Activated T-cell treated with anti-CD3 and anti-CD28 coated beads for 1 hour (primary cell): ENCODE measurements at regions not wholly inside any gene's neighbourhood (a gene's known extent, or its start where the extent isn't known, plus 50 kb on each side); places are given as distances from the start of the nearest gene placed in this dataset.
"Not testable (repeated sequence)": the region's sequence is repeated elsewhere in the genome, so short reads cannot be mapped to it uniquely, and the experiment has no call there.

Experiments
- DNase-seq: peaks from one replicate; pipeline ENCODE4 v3.0.0-alpha.2; 2020; ENCODE audit warnings: low read depth

DNA sequence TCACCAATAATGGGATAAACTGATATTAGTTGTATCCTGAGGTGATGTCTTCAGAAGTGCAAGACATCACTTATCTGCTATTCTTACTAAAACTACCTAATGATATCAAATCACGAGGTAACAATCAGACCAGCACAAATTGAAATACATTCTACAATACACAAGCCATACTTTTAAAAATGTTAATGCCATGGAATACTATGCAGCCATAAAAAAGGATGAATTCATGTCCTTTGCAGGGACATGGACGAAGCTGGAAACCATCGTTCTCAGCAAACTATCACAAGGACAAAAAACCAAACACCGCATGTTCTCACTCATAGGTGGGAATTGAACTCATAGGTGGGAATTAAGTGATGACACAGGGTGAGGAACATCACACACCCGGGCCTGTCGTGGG lies 129.3 kb downstream of the SST start:
- DNase-seq: no peak

DNA sequence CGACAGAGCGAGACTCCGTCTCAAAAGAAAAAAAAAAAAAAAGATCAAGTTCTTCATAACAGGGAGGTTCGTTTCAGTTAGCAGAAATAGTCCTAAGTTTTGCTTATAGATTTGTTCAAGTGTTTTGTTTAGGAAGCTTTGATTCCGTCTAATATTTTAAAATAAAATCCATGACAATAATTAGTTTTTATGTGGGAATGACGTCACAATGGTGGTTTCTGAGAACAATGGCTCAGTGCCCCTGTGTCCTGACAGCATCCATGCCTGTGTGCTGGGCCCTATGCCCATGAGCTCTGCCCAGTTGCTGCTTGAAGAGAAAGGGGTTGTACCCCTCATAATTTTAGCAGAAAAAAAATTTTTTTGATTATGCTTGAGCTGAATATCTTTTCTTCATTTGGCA lies 134.0 kb downstream of the SST start:
- DNase-seq: no peak

DNA sequence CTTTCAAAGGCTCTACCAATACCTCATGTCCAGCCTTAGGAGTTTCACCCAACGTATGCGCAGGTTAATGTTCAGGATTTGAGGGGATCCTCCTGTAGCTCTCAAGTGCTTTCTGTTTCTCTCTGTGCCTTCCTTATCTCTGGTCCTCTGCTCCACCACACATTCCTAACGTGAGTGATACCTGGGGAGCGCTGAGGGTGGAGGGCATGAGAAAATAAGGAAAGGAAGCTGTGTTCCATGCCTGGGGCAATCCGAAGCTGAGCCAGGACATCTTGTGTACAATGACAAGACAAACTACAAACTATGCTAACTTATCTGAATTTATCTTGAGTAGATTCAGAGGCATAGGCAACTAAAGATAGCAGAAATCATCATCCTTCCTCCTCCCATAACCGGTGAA lies 136.4 kb downstream of the SST start:
- no peak for DNase-seq

DNA sequence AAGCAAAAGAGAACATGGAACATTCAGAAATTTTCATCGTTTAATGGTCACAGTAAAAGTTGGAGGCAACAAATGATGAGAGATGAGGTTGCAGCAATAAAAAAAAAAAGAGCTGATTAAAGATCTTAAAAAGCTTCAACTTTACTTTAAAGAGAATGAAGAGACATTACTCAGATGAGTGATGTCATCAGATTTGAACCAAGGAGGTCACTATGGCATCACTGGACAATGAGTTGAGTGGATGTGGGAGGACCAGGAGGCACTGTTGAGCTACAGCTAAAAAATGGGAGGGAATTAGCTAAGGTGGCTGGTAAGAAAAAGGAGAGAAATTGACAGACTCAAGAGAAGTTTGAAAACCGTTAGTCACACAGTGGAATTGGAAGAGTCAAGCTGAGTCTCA lies 138.4 kb downstream of the SST start:
- DNase-seq: no peak

DNA sequence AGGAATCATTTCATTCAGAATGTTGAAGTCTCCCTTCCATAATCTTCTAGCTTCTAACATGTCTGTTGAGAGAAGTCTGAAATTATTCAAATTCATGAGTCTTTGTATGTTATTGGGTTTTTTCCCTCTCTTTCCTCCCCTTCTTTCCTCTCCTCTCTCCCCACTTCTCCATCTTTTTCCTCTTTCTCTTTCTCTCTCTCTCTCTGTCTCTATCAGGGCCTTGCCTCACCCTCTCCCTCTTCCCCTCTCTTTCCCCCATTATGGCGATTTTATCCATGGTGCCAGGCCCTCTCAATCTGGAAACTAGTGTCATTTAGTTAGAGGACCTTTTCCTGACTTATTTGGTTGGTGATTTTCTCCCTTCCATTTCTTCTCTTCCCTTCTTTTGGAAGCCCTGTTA lies 147.3 kb downstream of the SST start:
- DNase-seq: no peak

DNA sequence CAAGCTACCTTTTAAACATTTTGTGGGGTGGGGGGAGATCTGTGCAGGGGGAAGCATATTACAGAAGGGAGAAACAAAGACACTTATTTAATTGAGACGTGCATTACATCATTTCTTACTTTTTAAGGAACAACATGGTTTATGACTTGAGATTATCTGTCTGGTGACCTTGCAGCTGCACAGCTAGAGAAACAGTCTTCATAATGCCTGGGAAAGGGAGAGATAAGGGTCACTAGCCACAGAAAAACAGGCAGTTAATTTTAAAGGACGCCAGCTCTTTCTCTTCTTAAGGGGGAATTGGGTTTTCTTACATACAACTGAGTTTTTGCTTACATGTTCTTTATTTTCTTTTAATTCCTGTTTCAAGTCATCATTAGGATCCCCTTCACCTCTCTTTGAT lies 147.9 kb downstream of the SST start:
- DNase-seq: no peak

DNA sequence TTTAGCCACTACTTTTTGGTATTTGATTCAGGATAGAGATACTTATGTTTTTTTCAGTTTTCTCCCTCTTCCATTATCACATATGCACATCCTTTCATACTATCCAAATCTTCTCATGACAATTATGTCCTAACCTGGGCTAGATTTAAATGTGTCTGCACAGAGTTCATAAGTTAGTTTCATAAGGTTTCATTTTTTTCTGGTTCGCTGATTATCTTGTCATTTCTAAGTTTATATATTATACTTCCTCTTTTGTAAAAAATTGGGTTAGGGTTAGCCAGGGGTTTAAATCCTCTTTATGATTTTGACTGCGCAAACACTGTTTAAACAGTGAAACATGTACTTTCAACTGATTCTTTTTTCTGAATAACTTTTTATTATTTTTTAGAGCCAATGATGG lies 148.6 kb downstream of the SST start:
- no peak for DNase-seq

DNA sequence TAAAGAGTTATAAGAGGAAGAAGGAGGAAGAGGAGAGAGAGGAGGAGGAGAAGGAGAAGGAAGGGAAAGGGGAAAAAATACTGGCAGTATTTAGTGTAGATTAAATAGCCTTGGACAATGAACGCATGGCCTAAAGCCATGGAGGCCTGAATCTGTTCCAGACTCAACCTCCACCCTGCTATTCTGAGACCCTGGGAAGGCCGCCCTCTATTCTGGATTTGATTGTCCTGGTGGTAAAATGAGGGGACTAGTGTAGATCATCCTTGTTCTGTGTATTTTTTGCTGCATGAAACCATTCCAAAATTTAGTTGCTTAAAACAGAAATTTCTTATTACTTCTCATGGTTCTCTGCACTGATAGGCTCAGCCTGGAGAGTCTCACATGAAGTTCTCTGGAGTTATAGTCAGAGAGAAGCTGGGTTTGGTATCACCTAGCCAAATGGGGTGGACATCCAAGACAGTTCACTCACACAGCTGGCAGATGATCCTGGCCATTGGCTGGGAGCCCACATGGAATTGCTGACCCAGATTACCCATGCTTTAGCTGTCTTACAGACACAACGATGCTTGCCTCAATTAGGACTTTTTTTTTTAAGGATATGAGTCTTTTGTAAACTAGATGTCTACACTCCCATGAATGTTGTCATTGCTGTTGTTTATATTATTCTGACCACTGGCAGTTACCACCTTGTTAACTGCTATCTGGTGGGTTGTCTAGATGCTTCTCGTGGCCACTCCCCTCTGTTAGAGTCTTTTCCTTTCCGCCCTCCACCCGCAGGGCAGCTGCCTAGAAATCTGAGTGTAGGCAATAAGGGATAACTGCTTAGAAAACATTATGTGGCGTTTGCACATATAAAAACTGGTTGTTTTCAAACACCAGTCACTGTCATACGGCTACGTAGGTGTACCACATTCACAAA lies 149.9 kb downstream of the SST start:
- DNase-seq: no peak

DNA sequence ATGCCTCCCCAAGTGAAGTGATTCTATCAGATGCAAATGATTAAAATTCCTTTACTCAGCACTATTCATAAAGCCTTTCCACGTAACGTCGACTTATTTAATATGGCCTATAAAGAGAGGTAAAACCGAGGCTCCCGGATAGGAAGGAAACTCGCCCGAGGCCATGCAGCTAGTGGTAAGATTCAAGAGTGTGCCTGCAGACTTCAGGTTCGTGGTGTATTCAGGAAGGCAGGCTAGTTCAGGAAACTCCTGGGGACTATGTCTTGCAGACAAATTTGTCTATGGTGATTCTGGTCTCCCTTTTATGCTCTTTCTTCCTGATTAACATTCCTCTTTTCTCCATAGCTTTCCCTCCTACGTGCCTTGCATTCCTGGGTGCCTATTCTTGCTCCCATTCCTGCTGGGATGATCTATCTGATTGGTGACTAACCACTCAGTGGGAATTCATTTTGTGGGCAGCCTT lies 150.7 kb downstream of the SST start:
- DNase-seq: no peak

DNA sequence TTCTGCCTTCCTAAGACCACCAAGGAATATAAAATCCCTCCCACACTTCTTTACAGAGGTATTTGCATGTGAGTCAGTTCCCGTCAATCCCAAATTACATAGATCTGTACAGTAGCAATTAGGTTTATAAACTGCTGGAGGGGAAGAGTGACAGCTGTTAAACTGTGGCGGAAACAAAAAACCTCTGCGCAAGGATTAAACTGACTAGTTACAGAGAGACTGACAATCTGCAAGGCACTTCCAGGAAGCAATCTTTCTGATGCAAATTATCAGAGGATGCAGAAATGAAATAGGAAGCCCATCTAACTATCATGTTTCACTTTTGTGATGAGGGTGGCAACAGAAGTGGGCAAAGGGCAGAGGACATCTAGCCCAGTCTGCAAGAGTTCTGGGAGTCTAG lies 150.4 kb downstream of the RTP4 start:
- DNase-seq: no peak

DNA sequence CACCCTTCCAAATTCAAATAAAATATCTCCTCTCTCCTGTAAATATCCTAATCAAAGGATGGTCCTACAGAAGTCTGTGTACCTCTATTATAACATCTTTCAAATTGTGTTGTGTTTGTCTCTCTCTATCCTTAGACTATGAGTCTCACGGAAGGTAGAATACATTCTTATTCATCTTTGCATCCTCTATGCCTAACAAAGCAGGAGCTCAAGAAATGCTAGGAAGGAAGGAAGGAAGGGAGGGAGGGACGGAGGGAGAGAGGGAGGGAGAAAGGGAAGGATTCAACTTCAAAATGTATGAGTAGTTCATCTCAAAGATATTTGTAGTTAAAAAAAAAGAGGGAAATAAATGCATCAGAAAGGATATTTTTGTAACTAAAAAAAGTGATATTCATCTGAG lies 150.0 kb downstream of the RTP4 start:
- DNase-seq: no peak

DNA sequence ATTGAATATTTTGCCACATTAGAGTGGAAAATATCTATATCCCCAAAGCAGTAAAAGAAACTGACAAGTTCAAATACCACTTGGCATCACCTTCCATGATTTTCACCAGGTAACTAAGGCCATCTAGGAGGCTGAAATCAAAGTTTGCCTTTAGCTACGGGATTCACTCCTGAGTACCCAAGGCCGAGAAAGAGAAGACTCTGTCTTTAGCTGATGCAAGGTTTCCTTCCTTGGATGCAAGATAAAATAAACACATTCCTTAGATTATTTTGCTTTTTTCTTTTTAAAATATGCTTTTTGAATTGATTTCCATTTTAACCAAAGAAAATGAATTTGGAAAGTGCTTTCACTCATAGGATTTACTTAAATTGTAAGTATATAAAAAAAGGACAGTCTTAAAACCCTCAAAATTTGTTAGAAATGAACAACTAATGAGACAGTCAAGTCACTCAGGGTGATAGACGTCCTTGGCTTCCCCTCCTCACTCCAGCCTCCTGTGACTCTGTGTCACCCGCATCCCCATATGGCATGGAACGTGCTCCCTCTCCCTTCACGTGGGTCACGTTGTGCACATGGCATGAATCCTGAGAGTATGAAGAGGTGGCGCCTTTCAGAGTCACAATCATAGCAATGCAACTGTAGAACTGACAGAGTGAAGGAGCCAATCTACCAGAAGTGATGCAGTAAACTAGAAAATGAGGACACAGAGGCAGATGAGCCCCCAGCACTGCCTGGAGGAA lies 148.4 kb downstream of the RTP4 start:
- DNase-seq: no peak

DNA sequence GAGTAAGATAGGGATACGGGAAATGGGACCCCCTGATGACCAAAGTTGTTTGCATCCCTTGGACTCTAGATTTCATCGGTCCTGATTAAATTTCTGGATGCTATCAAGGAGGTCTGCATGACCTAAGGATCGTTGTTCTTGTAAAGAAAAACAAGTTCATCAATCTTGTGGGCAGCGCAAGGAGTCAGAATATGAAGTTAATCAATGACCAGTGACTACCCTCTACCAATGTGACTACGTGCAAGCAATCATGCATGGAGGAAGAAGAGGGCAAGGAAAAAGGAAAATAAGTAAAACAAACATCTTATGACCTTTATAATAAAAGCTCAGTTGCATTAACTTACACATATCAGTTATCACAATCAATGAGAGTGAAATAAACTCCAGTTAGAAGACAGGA lies 139.7 kb downstream of the RTP4 start:
- DNase-seq: no peak

DNA sequence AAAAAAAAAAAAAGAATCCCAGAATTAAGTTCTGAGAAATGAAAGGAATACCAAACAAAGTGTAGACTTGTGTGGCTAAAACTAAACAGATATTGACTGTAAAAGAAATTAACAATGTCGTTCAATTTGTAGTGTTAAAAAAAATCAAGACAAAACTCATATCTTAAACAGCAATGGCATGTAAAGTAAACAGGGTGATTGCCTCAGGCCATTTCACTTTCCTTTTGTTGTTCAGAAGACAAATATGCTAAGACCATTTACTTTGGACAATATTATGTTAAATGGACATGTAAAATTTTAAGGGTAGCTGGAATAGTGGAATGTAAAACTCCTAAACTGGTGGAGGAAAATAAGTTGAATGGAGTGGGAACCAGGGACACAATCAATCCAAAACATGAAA lies 139.1 kb downstream of the RTP4 start:
- no peak for DNase-seq

DNA sequence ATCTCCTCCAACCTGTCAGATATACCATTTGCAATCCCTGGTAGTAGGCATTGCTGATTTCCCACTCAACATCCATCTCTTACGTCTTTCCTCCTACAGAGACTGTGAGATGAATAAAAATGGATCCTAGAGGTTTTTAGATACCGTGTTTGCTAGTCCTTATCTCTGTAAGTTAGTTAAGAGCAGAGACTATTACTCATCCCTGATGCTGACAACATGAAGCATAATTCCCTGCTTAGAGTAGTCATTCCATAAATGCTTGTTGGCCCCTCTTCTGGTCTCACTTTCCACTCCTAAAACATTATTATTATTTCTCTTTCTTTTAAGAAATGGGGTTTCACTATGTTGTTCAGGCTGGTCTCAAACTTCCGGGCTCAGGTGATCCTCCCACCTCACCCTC lies 136.2 kb downstream of the RTP4 start:
- no peak for DNase-seq

DNA sequence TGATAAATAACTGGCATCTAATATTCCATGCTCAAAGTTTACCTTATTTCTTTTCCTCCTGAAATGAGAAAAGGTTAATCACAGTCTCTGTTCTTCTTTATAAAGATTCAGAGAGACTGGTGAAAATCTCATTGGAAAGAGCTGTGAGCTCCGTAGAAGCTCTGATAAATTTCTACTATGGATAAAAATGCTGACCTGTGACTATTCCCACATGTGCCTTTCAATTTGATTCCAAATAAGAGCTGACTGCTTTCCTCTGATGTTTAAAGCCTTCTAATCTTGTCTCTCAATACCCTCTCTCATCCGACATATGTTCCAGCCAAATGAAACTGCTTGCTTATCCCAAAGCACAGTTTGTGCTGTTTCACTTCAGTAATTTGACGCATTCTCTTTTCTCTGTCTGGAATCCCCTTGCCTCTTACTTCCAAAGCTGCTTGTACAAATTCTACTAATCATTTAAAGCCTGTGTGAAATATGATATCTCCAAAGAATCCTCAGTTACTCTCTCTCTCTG lies 130.1 kb downstream of the RTP4 start:
- no peak for DNase-seq

DNA sequence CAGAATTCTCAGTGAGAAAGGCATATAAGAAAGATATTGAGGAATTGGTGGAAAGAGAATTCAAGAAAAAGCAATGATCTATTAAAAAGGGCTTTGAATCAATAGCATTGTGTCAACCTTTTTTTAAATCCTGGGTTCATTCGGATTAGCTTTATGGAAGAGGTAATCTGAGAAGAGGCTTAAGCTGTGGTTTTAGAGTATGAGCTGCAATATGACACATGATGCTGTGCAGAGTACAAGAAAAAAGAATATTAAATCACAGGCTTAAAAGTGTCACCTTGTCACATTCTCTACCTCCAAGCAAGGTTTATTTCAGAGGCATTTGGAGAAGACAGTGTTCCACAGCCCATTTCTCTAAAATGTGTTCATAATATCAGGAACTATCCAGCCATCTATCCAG lies 128.9 kb downstream of the RTP4 start:
- no peak for DNase-seq

DNA sequence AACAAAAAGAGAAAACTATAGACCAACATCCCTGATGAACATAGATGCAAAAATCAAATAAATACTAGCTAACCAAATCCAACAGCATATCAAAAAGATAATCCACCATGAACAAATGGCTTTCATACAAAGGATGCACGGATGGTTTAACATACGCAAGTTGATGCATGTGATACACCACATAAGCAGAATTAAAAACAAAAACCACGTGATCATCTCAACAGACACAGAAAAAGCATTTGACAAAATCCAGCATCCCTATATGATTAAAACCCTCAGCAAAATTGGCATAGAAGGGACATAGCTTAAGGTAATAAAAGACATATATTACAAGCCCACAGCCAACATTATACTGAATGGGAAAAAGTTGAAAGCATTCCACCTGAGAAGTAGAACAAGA lies 125.9 kb downstream of the RTP4 start:
- DNase-seq: not testable (repeated sequence)

DNA sequence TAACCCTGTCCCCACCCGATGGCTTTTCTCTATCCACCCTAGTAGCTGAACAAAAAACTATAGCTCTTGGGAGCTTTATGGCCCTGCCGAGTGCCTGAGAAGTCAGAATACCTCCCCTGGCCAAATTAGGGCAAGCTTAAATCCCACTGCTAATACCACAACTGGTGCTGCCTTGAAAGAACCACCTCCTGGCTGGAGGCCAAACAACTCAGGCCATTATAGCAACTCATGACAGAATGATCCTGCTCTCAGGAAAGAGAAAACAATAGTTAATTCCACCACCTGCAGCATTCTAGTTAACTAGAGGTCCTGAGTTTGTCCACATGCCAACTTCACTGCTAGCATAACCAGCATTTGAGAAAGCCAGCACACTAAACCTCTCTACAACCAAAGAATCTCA lies 123.2 kb downstream of the RTP4 start:
- DNase-seq: no peak

DNA sequence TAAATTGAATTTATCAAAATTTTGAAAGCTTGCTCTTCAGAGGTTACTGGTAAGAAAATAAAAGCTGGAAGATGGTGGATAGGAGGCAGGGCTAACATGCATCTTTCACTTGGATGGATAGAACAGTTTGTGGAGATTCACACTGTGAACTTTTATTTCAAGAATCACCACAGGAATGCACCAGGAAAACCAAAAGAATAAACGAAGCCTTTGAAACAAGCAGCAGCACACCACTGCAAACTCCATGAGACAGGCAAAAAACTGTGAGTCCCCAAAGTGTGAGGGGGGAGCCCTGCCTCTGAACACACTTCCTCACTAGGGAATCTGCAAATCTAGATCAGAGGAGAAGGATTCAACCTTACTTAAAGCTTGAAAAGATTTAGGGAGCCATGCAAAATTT lies 122.2 kb downstream of the RTP4 start:
- DNase-seq: no peak

DNA sequence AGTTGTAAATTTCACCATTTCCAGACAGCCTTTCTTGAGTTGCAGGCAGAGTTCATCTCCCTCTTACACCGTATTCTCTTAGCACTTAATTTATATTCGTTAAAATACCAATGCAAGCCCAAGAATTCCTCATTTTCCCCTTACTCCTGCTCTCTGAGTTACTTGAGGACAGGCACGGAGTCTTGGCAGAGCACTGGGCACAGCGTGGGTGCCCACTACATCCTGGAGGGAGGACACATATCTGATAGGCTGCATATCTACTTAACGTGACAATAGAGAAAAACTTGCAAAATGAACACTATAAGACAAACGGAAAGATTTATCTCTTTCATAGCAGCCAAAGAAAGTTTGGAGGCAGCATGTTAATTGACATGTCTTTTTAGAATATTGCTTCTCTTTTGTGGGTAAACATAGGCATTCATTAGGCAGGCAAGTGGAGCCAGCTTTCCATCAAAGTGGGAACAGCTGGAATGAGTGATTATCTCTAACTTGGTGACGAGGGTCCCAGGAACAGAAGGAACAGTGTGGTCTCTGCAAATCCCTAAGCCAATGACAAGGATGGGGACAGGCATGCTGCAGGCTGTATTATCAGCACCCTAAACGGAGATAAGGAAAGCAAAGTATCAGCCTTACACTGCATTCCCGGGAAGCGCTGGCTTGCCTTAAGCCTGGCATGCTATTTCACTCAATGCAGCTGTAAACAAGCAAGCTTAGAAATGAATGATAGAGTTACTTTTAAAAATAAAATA lies 116.5 kb downstream of the RTP4 start:
- DNase-seq: no peak

DNA sequence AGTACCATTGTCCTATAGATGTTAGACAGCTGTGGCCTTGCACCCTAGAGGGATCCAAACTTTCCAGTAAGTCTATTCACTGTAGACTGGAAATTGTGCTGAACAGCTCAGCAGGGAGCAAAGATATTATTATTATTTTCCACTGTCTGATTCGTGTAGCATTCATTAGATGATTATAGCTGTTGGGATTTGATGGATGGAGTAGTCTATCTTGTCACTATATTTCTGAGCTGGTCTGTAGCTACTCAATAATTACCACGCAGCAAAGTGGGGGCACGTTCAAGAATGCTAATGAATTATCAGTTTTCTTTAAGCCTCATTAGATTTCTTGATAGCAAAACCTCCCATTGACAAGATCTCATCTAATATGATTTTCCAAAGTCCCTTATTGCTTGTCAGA lies 113.2 kb downstream of the RTP4 start:
- DNase-seq: no peak

DNA sequence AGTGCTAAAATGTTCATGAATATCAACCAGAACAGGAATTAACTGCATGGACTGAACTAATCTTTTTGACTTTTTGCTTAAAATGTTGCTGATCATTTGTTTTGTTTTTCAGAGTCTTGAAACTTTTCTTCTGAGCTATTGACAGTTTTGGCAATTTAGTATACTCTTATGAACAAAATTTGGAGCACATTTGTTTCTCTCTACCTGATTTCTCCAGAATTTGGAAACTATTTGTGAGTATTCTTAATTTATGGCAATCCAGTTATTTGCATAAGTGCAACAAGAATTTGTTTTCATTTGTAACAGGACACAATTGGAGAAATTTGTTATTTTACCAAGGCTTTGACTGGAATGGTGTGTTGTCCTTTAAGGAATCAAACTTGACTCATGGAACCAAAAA lies 107.4 kb downstream of the RTP4 start:
- DNase-seq: not testable (repeated sequence)
